B cell (primary cell): ENCODE measurements at regions not wholly inside any gene's neighbourhood (a gene's known extent, or its start where the extent isn't known, plus 50 kb on each side); places are given as distances from the start of the nearest gene placed in this dataset.

Experiments used
- ATAC-seq: fragments of 200-7000 bp; cut with Tn5 transposase; one replicate; pipeline ENCODE4 v1.10.0; 2021; ENCODE audit warnings: low read depth, mild to moderate bottlenecking, moderate number of reproducible peaks, moderate library complexity
- CTCF ChIA-PET: fragments of 350-600 bp; sonication (Branson Sonifier 250); formaldehyde crosslinking; loops from one replicate; lab custom pipeline; 2021; ENCODE audit warnings: antibody characterized with exemption, inconsistent platforms; lab: Charles Lee
- POLR2A ChIA-PET: fragments of 350-600 bp; sonication (Branson Sonifier 250); formaldehyde crosslinking; loops from one replicate; lab custom pipeline; 2021; ENCODE audit warnings: antibody characterized with exemption; lab: Charles Lee
- DNase-seq: peaks from one replicate; pipeline ENCODE4 v3.0.0; 2013
- H2AFZ ChIP-seq: 2 replicates; pipeline ENCODE4 v1.6.1; 2012; ENCODE audit warnings: mild to moderate bottlenecking, low read depth, low read length; ENCODE audit not compliant: insufficient read depth, poor library complexity, severe bottlenecking
- H3K27ac ChIP-seq, 2 donors: 1 replicate in 1 of 2; 2 replicates in 1 of 2; pipeline ENCODE4 v1.5.1; 2012 to 2013; ENCODE audit warnings: low read length in 2 of 2, mild to moderate bottlenecking in 2 of 2, moderate library complexity in 1 of 2
- H3K27me3 ChIP-seq, 4 experiments: fragments of 200-600 bp in 1 of 4; sonication (generic) in 1 of 4; replicated peaks in 1 of 4; 1 replicate in 2 of 4; 2 replicates in 2 of 4; pipeline versions ENCODE4 v1.6.1 to v1.7.0; 2013 to 2016; ENCODE audit warnings: low read length in 3 of 4, mild to moderate bottlenecking in 2 of 4, mixed read lengths in 1 of 4, moderate library complexity in 1 of 4; ENCODE audit not compliant: insufficient read depth in 4 of 4, control insufficient read depth in 3 of 4; ENCODE audit errors: control extremely low read depth in 1 of 4
- H3K36me3 ChIP-seq, 2 experiments: replicated peaks in 1 of 2; 1 replicate in 1 of 2; 2 replicates in 1 of 2; pipeline versions ENCODE4 v1.6.1 to v1.7.1; 2013; ENCODE audit warnings: low read length in 1 of 2; ENCODE audit not compliant: insufficient read depth in 2 of 2, control insufficient read depth in 1 of 2; ENCODE audit errors: control extremely low read depth in 1 of 2, extremely low read depth in 1 of 2
- H3K4me1 ChIP-seq, 2 donors: fragments of 200-600 bp in 1 of 2; sonication (generic) in 1 of 2; 1 replicate in 1 of 2; 2 replicates in 1 of 2; pipeline versions ENCODE4 v1.5.1 to v1.6.1; 2013 to 2017; ENCODE audit warnings: low read length in 2 of 2; ENCODE audit not compliant: control insufficient read depth in 2 of 2, insufficient read depth in 2 of 2
- H3K4me2 ChIP-seq: replicated peaks from 2 replicates; pipeline ENCODE3; 2012; ENCODE audit warnings: mild to moderate bottlenecking, low read depth, low read length; ENCODE audit not compliant: poor library complexity, severe bottlenecking
- H3K4me3 ChIP-seq, 5 experiments: fragments of 200-600 bp in 1 of 5; sonication (generic) in 1 of 5; 1 replicate in 3 of 5; 2 replicates in 2 of 5; pipeline versions ENCODE4 v1.5.1 to v1.7.0; 2011 to 2016; ENCODE audit warnings: low read length in 4 of 5, mild to moderate bottlenecking in 4 of 5, low read depth in 2 of 5, control low read depth in 1 of 5, moderate library complexity in 1 of 5; ENCODE audit not compliant: insufficient read depth in 1 of 5; ENCODE audit errors: control extremely low read depth in 1 of 5, extremely low read depth in 1 of 5
- H3K79me2 ChIP-seq: fragments of 200-600 bp; sonication (generic); one replicate; pipeline ENCODE4 v1.6.0; 2016; ENCODE audit warnings: low read length; ENCODE audit not compliant: control insufficient read depth, insufficient read depth
- H3K9ac ChIP-seq: fragments of 200-600 bp; sonication (generic); 2 replicates; pipeline ENCODE4 v1.6.1; 2017; ENCODE audit warnings: mild to moderate bottlenecking, low read length, moderate library complexity
- H3K9me3 ChIP-seq, 3 donors: one replicate each; pipeline versions ENCODE4 v1.6.1 to v1.7.1; 2013; ENCODE audit warnings: low read length in 2 of 3; ENCODE audit not compliant: control insufficient read depth in 2 of 3, insufficient read depth in 1 of 3; ENCODE audit errors: control extremely low read depth in 1 of 3
- H4K20me1 ChIP-seq: 2 replicates; pipeline ENCODE4 v1.6.0; 2012; ENCODE audit warnings: mild to moderate bottlenecking, low read length; ENCODE audit not compliant: insufficient read depth, control insufficient read depth, poor library complexity, severe bottlenecking
- H3K27ac Mint-ChIP-seq: one replicate; pipeline ENCODE4 v1.8.0; 2021; ENCODE audit warnings: mixed read lengths
- H3K27me3 Mint-ChIP-seq: one replicate; pipeline ENCODE4 v1.8.0; 2021; ENCODE audit warnings: mixed read lengths
- H3K4me1 Mint-ChIP-seq: one replicate; pipeline ENCODE4 v1.8.0; 2021; ENCODE audit warnings: mixed read lengths
- H3K4me3 Mint-ChIP-seq: one replicate; pipeline ENCODE4 v1.8.0; 2021; ENCODE audit warnings: mixed read lengths
- H3K9me3 Mint-ChIP-seq: one replicate; pipeline ENCODE4 v1.8.0; 2022; ENCODE audit warnings: mixed read lengths; ENCODE audit not compliant: insufficient read depth
- EZH2 ChIP-seq: IDR thresholded peaks from 2 replicates; pipeline ENCODE4 v1.6.1; 2012; ENCODE audit warnings: borderline replicate concordance, low read depth, mild to moderate bottlenecking, moderate library complexity, low read length; ENCODE audit not compliant: insufficient read depth, poor library complexity, severe bottlenecking
- WGBS: methylation state at CpG from one replicate; pipeline ENCODE4 v1.1.5; 2013; ENCODE audit warnings: missing lambda C conversion rate; ENCODE audit not compliant: insufficient coverage; 5-methylcytosine and 5-hydroxymethylcytosine counted together
- intact Hi-C: fragments of 100-400 bp; cut with micrococcal nuclease; formaldehyde crosslinking; loops from one replicate; pipeline ENCODE4 v1.10.0; 2022
- TF ChIP-seq, protein P1 (sequence below): fragments of 200-600 bp; IDR thresholded peaks from one replicate; pipeline ENCODE4 v1.8.0; 2022; ENCODE audit warnings: antibody characterized with exemption, mild to moderate bottlenecking

DNA sequence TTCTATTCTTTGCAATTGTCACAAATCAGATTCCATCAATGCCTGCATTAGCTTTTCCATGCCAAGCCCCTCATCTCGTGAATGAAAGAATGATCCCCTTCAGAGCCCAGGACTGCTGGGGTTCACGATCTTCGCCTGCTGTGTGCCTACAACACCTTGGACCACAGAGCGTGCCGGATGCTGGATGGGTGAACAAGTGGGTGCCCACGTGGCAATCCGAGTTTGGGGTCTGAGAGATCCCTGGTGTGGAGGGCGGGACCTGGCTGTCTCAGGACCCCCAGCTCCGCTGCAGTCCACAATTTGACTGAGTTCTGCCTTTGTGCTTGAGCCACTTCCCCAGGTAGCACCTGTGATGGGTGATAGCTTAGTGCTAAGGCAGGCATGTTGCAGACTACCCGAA, 317.0 kb downstream of the GALR1 start:
- Histone ChIP-seq H3K27me3 (peaks cover 0 to 2% (median 0%) of the 10 kb centered on the region in 4 experiments), H4K20me1 (no peaks in the 10 kb centered on the region), H2AFZ (no peak overlapping the region), H3K4me3 (no peak overlapping the region), H3K9ac (no peak overlapping the region), H3K4me2 (no peak overlapping the region), H3K9me3 (peaks cover 0 to 19% (median 0%) of the 10 kb centered on the region in 3 donors), H3K79me2 (no peaks in the 10 kb centered on the region), H3K4me1 (no peaks in the 10 kb centered on the region), H3K27ac (no peak overlapping the region), H3K36me3 (no peaks in the 10 kb centered on the region)
- 95% methylated on average over 9 of the region's 10 CpGs for WGBS
- TF ChIP-seq EZH2, result no peak
- TF ChIP-seq, protein P1, sequence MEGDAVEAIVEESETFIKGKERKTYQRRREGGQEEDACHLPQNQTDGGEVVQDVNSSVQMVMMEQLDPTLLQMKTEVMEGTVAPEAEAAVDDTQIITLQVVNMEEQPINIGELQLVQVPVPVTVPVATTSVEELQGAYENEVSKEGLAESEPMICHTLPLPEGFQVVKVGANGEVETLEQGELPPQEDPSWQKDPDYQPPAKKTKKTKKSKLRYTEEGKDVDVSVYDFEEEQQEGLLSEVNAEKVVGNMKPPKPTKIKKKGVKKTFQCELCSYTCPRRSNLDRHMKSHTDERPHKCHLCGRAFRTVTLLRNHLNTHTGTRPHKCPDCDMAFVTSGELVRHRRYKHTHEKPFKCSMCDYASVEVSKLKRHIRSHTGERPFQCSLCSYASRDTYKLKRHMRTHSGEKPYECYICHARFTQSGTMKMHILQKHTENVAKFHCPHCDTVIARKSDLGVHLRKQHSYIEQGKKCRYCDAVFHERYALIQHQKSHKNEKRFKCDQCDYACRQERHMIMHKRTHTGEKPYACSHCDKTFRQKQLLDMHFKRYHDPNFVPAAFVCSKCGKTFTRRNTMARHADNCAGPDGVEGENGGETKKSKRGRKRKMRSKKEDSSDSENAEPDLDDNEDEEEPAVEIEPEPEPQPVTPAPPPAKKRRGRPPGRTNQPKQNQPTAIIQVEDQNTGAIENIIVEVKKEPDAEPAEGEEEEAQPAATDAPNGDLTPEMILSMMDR, result no peak
- H3K4me1 Mint-ChIP-seq, result no peaks in the 10 kb centered on the region
- no peak overlapping the region for H3K4me3 Mint-ChIP-seq
- no peak overlapping the region for H3K27ac Mint-ChIP-seq
- POLR2A ChIA-PET, result no interaction called here
- peaks cover 2% of the 10 kb centered on the region for H3K27me3 Mint-ChIP-seq
- ATAC-seq (no peak), DNase-seq (no peak)
- intact Hi-C loops, result no loop called here
- CTCF ChIA-PET, result no interaction called here
- peaks cover 4% of the 10 kb centered on the region for H3K9me3 Mint-ChIP-seq

DNA sequence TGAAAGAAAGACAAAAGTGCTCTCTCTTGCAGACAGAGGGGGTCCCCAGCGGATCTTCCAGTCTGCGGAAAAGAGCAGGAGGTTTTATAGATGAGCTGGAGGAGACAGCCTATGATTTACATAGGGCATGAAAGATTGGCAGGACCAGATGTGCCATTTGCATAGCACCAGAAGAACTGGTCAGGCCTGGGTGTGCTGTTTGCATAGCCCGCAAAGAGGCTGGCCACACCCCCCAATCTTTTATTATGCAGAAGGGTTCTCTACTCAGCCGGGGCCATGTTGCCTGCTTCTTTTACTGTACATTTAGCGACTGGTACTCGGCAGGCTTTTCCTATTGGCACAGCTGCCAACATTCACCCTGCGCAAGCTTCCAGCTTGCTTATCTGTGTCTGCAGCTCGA, 317.6 kb downstream of the GALR1 start:
- Mint-ChIP-seq H3K9me3 (peaks cover 4% of the 10 kb centered on the region), H3K27me3 (no peaks in the 10 kb centered on the region), H3K4me1 (no peaks in the 10 kb centered on the region), H3K27ac (no peak overlapping the region), H3K4me3 (no peak overlapping the region)
- Histone ChIP-seq H3K4me3 (no peak overlapping the region), H3K27me3 (peaks cover 0 to 2% (median 0%) of the 10 kb centered on the region in 4 experiments), H3K9ac (no peak overlapping the region), H2AFZ (no peak overlapping the region), H3K79me2 (no peaks in the 10 kb centered on the region), H4K20me1 (no peaks in the 10 kb centered on the region), H3K4me1 (no peaks in the 10 kb centered on the region), H3K27ac (no peak overlapping the region), H3K4me2 (no peak overlapping the region), H3K36me3 (no peaks in the 10 kb centered on the region), H3K9me3 (peaks cover 0 to 20% (median 0%) of the 10 kb centered on the region in 3 donors)
- TF ChIP-seq EZH2, result no peak
- TF ChIP-seq, protein P1, result no peak
- no peak for DNase-seq
- intact Hi-C loops, result no loop called here
- POLR2A ChIA-PET, result no interaction called here
- WGBS, result 93% methylated on average over 6 of the region's 8 CpGs
- CTCF ChIA-PET, result no interaction called here
- ATAC-seq, result no peak
